H1 (cell line): ENCODE measurements at regions not wholly inside any gene's neighbourhood (a gene's known extent, or its start where the extent isn't known, plus 50 kb on each side); places are given as distances from the start of the nearest gene placed in this dataset.
"Not testable (repeated sequence)": the region's sequence is repeated elsewhere in the genome, so short reads cannot be mapped to it uniquely, and the experiment has no call there.

ENCODE experiments used
- CTCF ChIA-PET: fragments of 300-600 bp; sonication (Branson Sonifier 250); formaldehyde crosslinking; loops from one replicate; lab custom pipeline; 2021; ENCODE audit not compliant: partially characterized antibody; lab: Charles Lee
- POLR2A ChIA-PET: fragments of 300-600 bp; sonication (Branson Sonifier 250); formaldehyde crosslinking; loops from one replicate; lab custom pipeline; 2021; ENCODE audit warnings: inconsistent platforms; ENCODE audit not compliant: partially characterized antibody; lab: Charles Lee
- DNase-seq, 2 experiments: peaks; one replicate each; pipeline versions ENCODE4 v3.0.0 to v3.0.0-alpha.2; 2010 to 2022; ENCODE audit warnings: low spot score in 2 of 2, low read depth in 1 of 2, mixed read lengths in 1 of 2
- FAIRE-seq: peaks from 2 replicates; lab custom pipeline; 2011; peaks lifted over from hg19 to GRCh38; lab: Jason Lieb, UNC
- H2AFZ ChIP-seq: 2 replicates; pipeline ENCODE4 v1.8.1; 2012; ENCODE audit warnings: low read length, inconsistent platforms
- H2AK5ac ChIP-seq: 2 replicates; pipeline ENCODE4 v1.6.1; 2013; ENCODE audit warnings: low read depth, low read length
- H2BK120ac ChIP-seq: replicated peaks from 2 replicates; pipeline ENCODE3; 2013; ENCODE audit warnings: low read depth, low read length, inconsistent platforms
- H2BK12ac ChIP-seq: 2 replicates; pipeline ENCODE4 v1.6.1; 2013; ENCODE audit warnings: low read depth, low read length
- H2BK15ac ChIP-seq: 2 replicates; pipeline ENCODE4 v1.6.1; 2013; ENCODE audit warnings: low read length
- H2BK20ac ChIP-seq: 2 replicates; pipeline ENCODE4 v1.6.1; 2013; ENCODE audit warnings: low read length
- H2BK5ac ChIP-seq: 2 replicates; pipeline ENCODE4 v1.6.1; 2013; ENCODE audit warnings: low read depth, low read length
- H3K14ac ChIP-seq: 2 replicates; pipeline ENCODE4 v1.6.1; 2013; ENCODE audit warnings: inconsistent platforms; ENCODE audit not compliant: insufficient read length
- H3K18ac ChIP-seq: 2 replicates; pipeline ENCODE4 v1.6.1; 2013; ENCODE audit warnings: low read length; ENCODE audit errors: extremely low read depth
- H3K23ac ChIP-seq: 2 replicates; pipeline ENCODE4 v1.6.1; 2013; ENCODE audit warnings: inconsistent platforms; ENCODE audit not compliant: insufficient read length
- H3K23me2 ChIP-seq: 2 replicates; pipeline ENCODE4 v1.6.1; 2013; ENCODE audit warnings: low read depth, low read length
- H3K27ac ChIP-seq: 2 replicates; pipeline ENCODE4 v1.6.1; 2011; ENCODE audit warnings: low read depth, low read length, inconsistent platforms
- H3K27me3 ChIP-seq, 4 experiments: replicated peaks in 1 of 4; 1 replicate in 1 of 4; 2 replicates in 3 of 4; pipeline versions ENCODE4 v1.6.1 to v1.8.1; 2011 to 2013; ENCODE audit warnings: low read length in 3 of 4, mild to moderate bottlenecking in 3 of 4, inconsistent platforms in 2 of 4, mixed read lengths in 2 of 4, moderate library complexity in 1 of 4; ENCODE audit not compliant: control insufficient read depth in 3 of 4, insufficient read depth in 3 of 4; ENCODE audit errors: extremely low read depth in 1 of 4
- H3K36me3 ChIP-seq, 4 experiments: 2 replicates each; pipeline versions ENCODE4 v1.6.1 to v1.8.1; 2011 to 2013; ENCODE audit warnings: mild to moderate bottlenecking in 4 of 4, low read length in 3 of 4, moderate library complexity in 2 of 4, control low read depth in 1 of 4, inconsistent platforms in 1 of 4; ENCODE audit not compliant: insufficient read depth in 4 of 4, control insufficient read depth in 2 of 4
- H3K4ac ChIP-seq: replicated peaks from 2 replicates; pipeline ENCODE3; 2013; ENCODE audit warnings: low read length, low read depth, mixed read lengths, inconsistent platforms; ENCODE audit not compliant: insufficient read length
- H3K4me1 ChIP-seq, 4 experiments: replicated peaks in 1 of 4; 1 replicate in 1 of 4; 2 replicates in 3 of 4; pipeline versions ENCODE4 v1.6.1 to v1.8.1; 2011 to 2013; ENCODE audit warnings: low read length in 3 of 4, inconsistent platforms in 2 of 4, mixed read lengths in 1 of 4; ENCODE audit not compliant: insufficient read depth in 4 of 4, control insufficient read depth in 3 of 4
- H3K4me2 ChIP-seq, 2 experiments: 2 replicates each; pipeline versions ENCODE4 v1.6.1 to v1.8.1; 2011 to 2013; ENCODE audit warnings: low read depth in 2 of 2, low read length in 2 of 2, control low read depth in 1 of 2, inconsistent platforms in 1 of 2, mild to moderate bottlenecking in 1 of 2; ENCODE audit not compliant: insufficient read depth in 1 of 2
- H3K4me3 ChIP-seq, 4 experiments: fragments of 200-600, 300-600 bp in 1 of 4; sonication (generic), shearing (Covaris generic), sonication (Bioruptor Twin) in 1 of 4; 2 replicates each; pipeline versions ENCODE4 v1.5.1 to v1.8.1; 2011 to 2016; ENCODE audit warnings: low read length in 4 of 4, low read depth in 3 of 4, control low read depth in 2 of 4, inconsistent platforms in 2 of 4, mild to moderate bottlenecking in 2 of 4, mixed read lengths in 1 of 4, moderate library complexity in 1 of 4; ENCODE audit not compliant: insufficient read depth in 2 of 4; ENCODE audit errors: extremely low read depth in 1 of 4
- H3K56ac ChIP-seq: replicated peaks from 2 replicates; pipeline ENCODE3; 2013; ENCODE audit warnings: low read depth, mild to moderate bottlenecking, mixed read lengths, low read length, inconsistent platforms; ENCODE audit not compliant: insufficient read length
- H3K79me1 ChIP-seq: 2 replicates; pipeline ENCODE4 v1.6.1; 2013; ENCODE audit warnings: low read depth, low read length, control low read depth
- H3K79me2 ChIP-seq, 2 experiments: 2 replicates each; pipeline versions ENCODE4 v1.6.1 to v1.8.1; 2012 to 2013; ENCODE audit warnings: low read length in 2 of 2, mild to moderate bottlenecking in 2 of 2, inconsistent platforms in 1 of 2; ENCODE audit not compliant: insufficient read depth in 2 of 2, control insufficient read depth in 1 of 2
- H3K9ac ChIP-seq, 4 experiments: replicated peaks in 1 of 4; 1 replicate in 1 of 4; 2 replicates in 3 of 4; pipeline versions ENCODE4 v1.6.1 to v1.8.1; 2011 to 2013; ENCODE audit warnings: low read depth in 3 of 4, low read length in 3 of 4, control low read depth in 2 of 4, mild to moderate bottlenecking in 2 of 4, moderate library complexity in 2 of 4, inconsistent platforms in 1 of 4; ENCODE audit errors: extremely low read depth in 1 of 4
- H3K9me3 ChIP-seq, 2 experiments: 2 replicates each; pipeline versions ENCODE4 v1.6.1 to v1.8.1; 2012 to 2013; ENCODE audit warnings: mild to moderate bottlenecking in 2 of 2, moderate library complexity in 2 of 2, control low read depth in 1 of 2, inconsistent platforms in 1 of 2, low read depth in 1 of 2, low read length in 1 of 2, mixed read lengths in 1 of 2; ENCODE audit not compliant: insufficient read depth in 2 of 2
- H4K20me1 ChIP-seq, 2 experiments: replicated peaks in 1 of 2; 2 replicates each; pipeline versions ENCODE3 to v1.8.1; 2011 to 2013; ENCODE audit warnings: inconsistent platforms in 2 of 2, low read length in 2 of 2, mild to moderate bottlenecking in 1 of 2; ENCODE audit not compliant: insufficient read depth in 2 of 2, control insufficient read depth in 1 of 2
- H4K5ac ChIP-seq: 2 replicates; pipeline ENCODE4 v1.6.1; 2013; ENCODE audit warnings: low read length, low read depth, mixed read lengths, inconsistent platforms; ENCODE audit not compliant: insufficient read length
- H4K8ac ChIP-seq: 2 replicates; pipeline ENCODE4 v1.8.0; 2013; ENCODE audit warnings: mild to moderate bottlenecking, moderate library complexity, low read length, inconsistent platforms; ENCODE audit not compliant: insufficient read depth; ENCODE audit errors: extremely low read depth
- H4K91ac ChIP-seq: replicated peaks from 2 replicates; pipeline ENCODE3; 2013; ENCODE audit warnings: low read length, mixed read lengths, inconsistent platforms; ENCODE audit not compliant: insufficient read length
- WGBS, 2 experiments: shearing (Covaris generic) in 1 of 2; methylation state at CpG; one replicate each; pipeline versions ENCODE4 v1.1.6 to v1.1.7; 2013 to 2015; ENCODE audit warnings: low lambda C conversion rate in 2 of 2, mixed read lengths in 2 of 2, inconsistent platforms in 1 of 2, low coverage in 1 of 2, missing lambda C conversion rate in 1 of 2; ENCODE audit not compliant: insufficient replicate concordance in 2 of 2, insufficient coverage in 1 of 2, insufficient read length in 1 of 2; ENCODE audit errors: extremely low coverage in 1 of 2, missing lambda C conversion rate in 1 of 2; 5-methylcytosine and 5-hydroxymethylcytosine counted together

- H3K4me2 ChIP-seq, H4K8ac ChIP-seq, H2BK12ac ChIP-seq, H3K18ac ChIP-seq, H3K56ac ChIP-seq, H2BK5ac ChIP-seq, H3K4me3 ChIP-seq, H3K23me2 ChIP-seq, CTCF ChIA-PET, H2AFZ ChIP-seq, H3K36me3 ChIP-seq, H3K79me1 ChIP-seq, H3K27ac ChIP-seq, H3K14ac ChIP-seq, H3K4ac ChIP-seq, H3K27me3 ChIP-seq, H4K5ac ChIP-seq, H3K23ac ChIP-seq, H4K91ac ChIP-seq, H2AK5ac ChIP-seq, DNase-seq, H3K9me3 ChIP-seq, H2BK120ac ChIP-seq, H4K20me1 ChIP-seq, H2BK15ac ChIP-seq, H3K4me1 ChIP-seq, FAIRE-seq, POLR2A ChIA-PET, H3K79me2 ChIP-seq, H3K9ac ChIP-seq, H2BK20ac ChIP-seq: not testable (repeated sequence)
- no CpG with 5 or more reads among the region's 1 CpG for WGBS, 2 experiments
These were observed 107.5 kb downstream of the FAM72B start for GRCh38 chr1:121076674-121077073.

DNA sequence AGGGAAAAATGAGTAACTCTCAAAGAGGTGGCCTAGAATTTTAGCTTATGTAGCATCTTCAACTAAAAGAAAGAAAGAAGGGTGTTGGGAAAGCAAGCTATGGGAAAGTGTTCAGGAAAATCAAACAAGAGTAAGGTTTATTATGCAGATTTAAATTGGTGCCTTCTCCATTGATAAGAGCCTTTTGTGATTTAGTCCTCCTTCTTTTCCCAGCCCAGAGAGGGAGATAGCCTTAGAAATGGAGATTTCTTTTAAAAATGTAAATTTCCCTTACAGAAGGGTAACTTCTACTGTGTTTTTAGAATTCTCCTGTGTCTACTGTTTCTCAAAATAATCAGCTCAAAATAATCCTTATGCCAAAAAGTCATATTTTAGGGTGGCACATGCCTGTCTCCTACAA is 104.5 kb downstream of the FAM72B start:
- H3K18ac ChIP-seq, H3K4me3 ChIP-seq, H3K4me1 ChIP-seq, H2BK5ac ChIP-seq, H2BK15ac ChIP-seq, H3K27ac ChIP-seq, H3K9ac ChIP-seq, CTCF ChIA-PET, H4K20me1 ChIP-seq, H3K79me2 ChIP-seq, H2BK12ac ChIP-seq, H4K91ac ChIP-seq, H3K36me3 ChIP-seq, H3K27me3 ChIP-seq, H2AFZ ChIP-seq, DNase-seq, H2BK120ac ChIP-seq, POLR2A ChIA-PET, H3K23me2 ChIP-seq, H2AK5ac ChIP-seq, H3K9me3 ChIP-seq, H3K4me2 ChIP-seq, H3K14ac ChIP-seq, FAIRE-seq, H3K4ac ChIP-seq, H4K8ac ChIP-seq, H2BK20ac ChIP-seq, H3K56ac ChIP-seq, H3K23ac ChIP-seq, H3K79me1 ChIP-seq, H4K5ac ChIP-seq: not testable (repeated sequence)
